ENCODE measurements at regions not wholly inside any gene's neighbourhood (a gene's known extent, or its start where the extent isn't known, plus 50 kb on each side); places are given as distances from the start of the nearest gene placed in this dataset.
"Not testable (repeated sequence)": the region's sequence is repeated elsewhere in the genome, so short reads cannot be mapped to it uniquely, and the experiment has no call there.

DNA sequence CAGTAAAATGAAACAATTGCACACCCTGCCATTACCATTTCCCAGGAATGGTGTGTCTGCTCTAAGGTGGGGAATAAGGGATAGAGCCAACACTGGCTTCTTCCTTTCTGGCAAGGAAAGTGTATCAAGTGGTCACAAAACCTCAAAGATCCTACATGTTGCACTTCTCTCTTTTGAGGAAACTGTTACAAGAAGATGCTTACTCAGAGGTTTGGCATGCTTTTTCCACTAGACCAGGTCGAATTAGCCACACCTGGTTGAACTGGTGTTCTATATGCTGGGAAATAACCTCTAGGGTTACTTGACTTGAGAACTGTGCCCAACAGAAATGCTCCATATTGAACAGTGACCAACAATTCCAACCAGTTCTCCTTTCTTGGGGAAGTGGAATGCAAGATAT lies 102.9 kb downstream of the LRRN1 start:
- no peaks in the 10 kb centered on the region for H3K9me3 ChIP-seq (replicated peaks in 1 of 11)

DNA sequence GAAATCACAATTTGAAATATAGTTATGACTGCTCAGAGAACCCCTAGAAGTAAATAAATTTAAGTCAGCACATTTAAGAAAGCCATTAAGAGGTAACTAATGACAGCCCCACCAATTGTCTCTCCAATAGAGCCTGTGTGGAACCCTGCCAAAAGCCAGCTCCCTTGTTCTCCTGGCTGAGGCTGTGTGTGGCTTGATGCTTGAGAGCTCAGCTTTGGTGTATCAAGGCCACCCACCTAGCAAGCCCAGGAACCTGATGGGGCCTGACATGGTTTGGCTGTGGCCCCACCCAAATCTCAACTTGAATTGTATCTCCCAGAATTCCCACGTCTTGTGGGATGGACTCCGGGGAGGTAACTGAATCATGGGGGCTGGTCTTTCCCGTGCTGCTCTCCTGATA lies 106.9 kb downstream of the LRRN1 start:
- Histone ChIP-seq H3K9ac (no peak overlapping the region), H3K36me3 (no peaks in the 10 kb centered on the region), H3K9me3 (replicated peaks in 1 of 11) (peaks cover 0 to 4% (median 0%) of the 10 kb centered on the region in 11 experiments; a peak in 4 of 22 replicates), H3K4me2 (no peak overlapping the region), H3K4me1 (no peaks in the 10 kb centered on the region), H3K27ac (no peak overlapping the region), H3K4me3 (no peak overlapping the region), H3K27me3 (no peaks in the 10 kb centered on the region), H4K20me1 (no peaks in the 10 kb centered on the region)
- TF ChIP-seq Cebpa-rat (IDR thresholded peaks at IDR 0.05): no peak

More for the DNA sequence above, 102.9 kb downstream of the LRRN1 start:
- Histone ChIP-seq H4K20me1 (no peaks in the 10 kb centered on the region), H3K27ac (no peak overlapping the region), H3K9ac (no peak overlapping the region), H3K4me2 (no peak overlapping the region), H3K4me1 (no peaks in the 10 kb centered on the region), H3K4me3 (no peak overlapping the region), H3K36me3 (no peaks in the 10 kb centered on the region), H3K27me3 (no peaks in the 10 kb centered on the region)
- TF ChIP-seq Cebpa-rat (IDR thresholded peaks at IDR 0.05): no peak

- no peaks in the 10 kb centered on the region for H3K4me1 ChIP-seq
- H3K4me2 ChIP-seq: no peak overlapping the region
- no peak overlapping the region for H3K4me3 ChIP-seq
- no peak for TF ChIP-seq Cebpa-rat (IDR thresholded peaks at IDR 0.05)
- no peaks in the 10 kb centered on the region for H3K36me3 ChIP-seq
- no peaks in the 10 kb centered on the region for H4K20me1 ChIP-seq
- H3K9me3 ChIP-seq (replicated peaks in 1 of 11): peaks cover 0 to 4% (median 0%) of the 10 kb centered on the region in 11 experiments; a peak in 4 of 22 replicates
- H3K9ac ChIP-seq: no peak overlapping the region
- H3K27me3 ChIP-seq: no peaks in the 10 kb centered on the region
- H3K27ac ChIP-seq: no peak overlapping the region
Observed at GRCh38 chr3:3907023-3907422, 107.8 kb downstream of the LRRN1 start.

- Histone ChIP-seq H3K9me3 (replicated peaks in 1 of 11) (no peaks in the 10 kb centered on the region), H3K36me3 (no peaks in the 10 kb centered on the region), H3K4me3 (no peak overlapping the region), H3K27me3 (no peaks in the 10 kb centered on the region), H4K20me1 (no peaks in the 10 kb centered on the region), H3K4me2 (no peak overlapping the region), H3K4me1 (no peaks in the 10 kb centered on the region), H3K27ac (no peak overlapping the region), H3K9ac (no peak overlapping the region)
- no peak for TF ChIP-seq Cebpa-rat (IDR thresholded peaks at IDR 0.05)
Observed at GRCh38 chr3:3918763-3919162, 119.5 kb downstream of the LRRN1 start.

DNA sequence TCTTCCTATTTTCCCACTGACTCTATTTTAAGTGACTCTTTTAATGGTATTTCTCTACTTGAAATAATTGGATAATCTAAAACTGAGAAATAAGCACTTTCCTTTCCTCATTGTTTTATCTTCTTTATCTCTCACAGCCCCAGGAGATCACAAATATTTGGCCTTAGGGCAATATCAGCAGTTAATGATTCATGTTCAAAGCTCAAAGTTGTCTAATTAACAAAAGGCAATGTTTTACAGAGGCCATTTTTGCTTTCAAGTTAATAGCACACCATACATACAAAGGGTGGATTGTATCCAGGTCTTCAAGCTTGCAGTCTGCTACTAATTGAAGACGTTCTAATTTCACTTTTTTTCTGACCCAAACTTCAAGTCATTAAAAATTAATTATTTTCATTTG lies 120.1 kb downstream of the LRRN1 start:
- H3K9me3 ChIP-seq (replicated peaks in 1 of 11): no peaks in the 10 kb centered on the region
- H3K27me3 ChIP-seq: no peaks in the 10 kb centered on the region
- no peak overlapping the region for H3K4me2 ChIP-seq
- no peak overlapping the region for H3K27ac ChIP-seq
- H3K36me3 ChIP-seq: no peaks in the 10 kb centered on the region
- H3K9ac ChIP-seq: no peak overlapping the region
- TF ChIP-seq Cebpa-rat (IDR thresholded peaks at IDR 0.05): no peak
- H4K20me1 ChIP-seq: no peaks in the 10 kb centered on the region
- no peaks in the 10 kb centered on the region for H3K4me1 ChIP-seq
- H3K4me3 ChIP-seq: no peak overlapping the region

- no peak for TF ChIP-seq Cebpa-rat (IDR thresholded peaks at IDR 0.05)
- Histone ChIP-seq H3K27ac (no peak overlapping the region), H3K9me3 (replicated peaks in 1 of 11) (no peaks in the 10 kb centered on the region), H3K9ac (no peak overlapping the region), H3K36me3 (no peaks in the 10 kb centered on the region), H3K4me1 (no peaks in the 10 kb centered on the region), H3K27me3 (no peaks in the 10 kb centered on the region), H3K4me2 (no peak overlapping the region), H3K4me3 (no peak overlapping the region), H4K20me1 (no peaks in the 10 kb centered on the region)
Observed at GRCh38 chr3:3923619-3924018, 124.4 kb downstream of the LRRN1 start.

- no peak overlapping the region for H3K4me2 ChIP-seq
- H3K4me3 ChIP-seq: no peak overlapping the region
- H3K27ac ChIP-seq: no peak overlapping the region
- TF ChIP-seq Cebpa-rat (IDR thresholded peaks at IDR 0.05): no peak
- H4K20me1 ChIP-seq: no peaks in the 10 kb centered on the region
- no peaks in the 10 kb centered on the region for H3K4me1 ChIP-seq
- H3K36me3 ChIP-seq: 0 out of 22 replicates have a peak, but pooled peaks cover 0 to 4% (median 0%) of the 10 kb centered on the region in 11 experiments
- H3K9ac ChIP-seq: no peak overlapping the region
- H3K9me3 ChIP-seq (replicated peaks in 1 of 11): peaks cover 0 to 11% (median 0%) of the 10 kb centered on the region in 11 experiments; a peak in 5 of 22 replicates
- no peaks in the 10 kb centered on the region for H3K27me3 ChIP-seq
Observed at GRCh38 chr3:3927198-3927597, 128.0 kb downstream of the LRRN1 start.

GRCh38 chr3:3927965-3928364 lies 128.7 kb downstream of the LRRN1 start:
- H3K9me3 ChIP-seq (replicated peaks in 1 of 11): peaks cover 0 to 11% (median 0%) of the 10 kb centered on the region in 11 experiments; a peak in 5 of 22 replicates
- TF ChIP-seq Cebpa-rat (IDR thresholded peaks at IDR 0.05): no peak

DNA sequence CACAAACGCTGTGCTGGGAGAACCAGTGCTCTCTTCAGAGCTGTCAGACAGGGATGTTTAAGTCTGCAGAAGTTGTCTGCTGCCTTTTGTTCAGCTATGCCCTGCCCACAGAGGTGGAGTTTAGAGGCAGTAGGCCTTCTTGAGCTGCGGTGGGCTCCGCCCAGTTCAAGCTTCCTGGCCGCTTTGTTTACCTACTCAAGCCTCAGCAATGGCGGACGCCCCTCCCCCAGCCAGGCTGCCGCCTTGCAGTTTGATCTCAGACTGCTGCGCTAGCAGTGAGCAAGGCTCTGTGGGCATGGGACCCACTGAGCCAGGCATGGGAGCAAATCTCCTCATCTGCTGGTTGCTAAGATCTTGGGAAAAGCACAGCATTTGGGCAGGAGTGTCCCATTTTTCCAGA lies 142.1 kb downstream of the LRRN1 start:
- H3K9me3 ChIP-seq (replicated peaks in 1 of 11); H3K4me1 ChIP-seq; H3K9ac ChIP-seq; H3K4me2 ChIP-seq; H3K27ac ChIP-seq; H4K20me1 ChIP-seq; H3K27me3 ChIP-seq; H3K36me3 ChIP-seq; H3K4me3 ChIP-seq: not testable (repeated sequence)

More at GRCh38 chr3:3927965-3928364, 128.7 kb downstream of the LRRN1 start:
- 0 out of 22 replicates have a peak, but pooled peaks cover 0 to 4% (median 0%) of the 10 kb centered on the region in 11 experiments for H3K36me3 ChIP-seq
- H3K4me2 ChIP-seq: no peak overlapping the region
- H3K4me1 ChIP-seq: no peaks in the 10 kb centered on the region
- no peak overlapping the region for H3K4me3 ChIP-seq
- no peak overlapping the region for H3K27ac ChIP-seq
- no peaks in the 10 kb centered on the region for H4K20me1 ChIP-seq
- no peaks in the 10 kb centered on the region for H3K27me3 ChIP-seq
- no peak overlapping the region for H3K9ac ChIP-seq

- H3K4me2 ChIP-seq: no peak overlapping the region
- no peaks in the 10 kb centered on the region for H3K36me3 ChIP-seq
- H3K4me3 ChIP-seq: no peak overlapping the region
- no peaks in the 10 kb centered on the region for H4K20me1 ChIP-seq
- no peaks in the 10 kb centered on the region for H3K27me3 ChIP-seq
- no peak overlapping the region for H3K9ac ChIP-seq
- no peaks in the 10 kb centered on the region for H3K4me1 ChIP-seq
- H3K27ac ChIP-seq: no peak overlapping the region
- TF ChIP-seq Cebpa-rat (IDR thresholded peaks at IDR 0.05): no peak
- H3K9me3 ChIP-seq (replicated peaks in 1 of 11): no peaks in the 10 kb centered on the region
Observed at GRCh38 chr3:3951071-3951470, 151.8 kb downstream of the LRRN1 start.

Data from BLaER1 treated with 17β-estradiol and CSF1 and Interleukin-3, amounts not matched to agents 10 nM and 100 nM (cell line).